HG03095 (cell line): ENCODE measurements at regions not wholly inside any gene's neighbourhood (a gene's known extent, or its start where the extent isn't known, plus 50 kb on each side); places are given as distances from the start of the nearest gene placed in this dataset.
"Not testable (repeated sequence)": the region's sequence is repeated elsewhere in the genome, so short reads cannot be mapped to it uniquely, and the experiment has no call there.

Experiments
- ATAC-seq: cut with Tn5 transposase; IDR thresholded peaks from one replicate; pipeline ENCODE4 v1.9.1; 2021; ENCODE audit warnings: moderate library complexity; ENCODE audit not compliant: unreplicated experiment

DNA sequence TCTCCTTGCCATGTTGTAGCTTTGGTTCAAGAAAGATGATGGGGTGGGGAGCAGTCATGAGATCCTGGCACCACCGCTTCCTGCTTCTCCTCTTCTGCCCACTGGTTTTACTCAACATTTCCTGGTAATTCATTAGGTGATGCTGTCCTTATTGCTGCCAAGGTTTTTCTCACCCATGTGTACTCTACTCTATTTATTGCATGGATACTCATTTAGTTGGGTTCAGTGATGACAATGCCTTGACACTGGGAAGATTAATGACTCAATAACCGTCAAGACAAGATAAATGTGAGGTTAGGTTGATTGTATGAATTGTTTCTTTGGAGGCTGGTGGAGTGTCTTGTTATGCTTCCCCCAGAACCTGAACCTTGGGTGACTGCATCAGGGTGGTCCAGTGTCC, 484.2 kb downstream of the SIPA1L2 start:
- ATAC-seq = no peak

DNA sequence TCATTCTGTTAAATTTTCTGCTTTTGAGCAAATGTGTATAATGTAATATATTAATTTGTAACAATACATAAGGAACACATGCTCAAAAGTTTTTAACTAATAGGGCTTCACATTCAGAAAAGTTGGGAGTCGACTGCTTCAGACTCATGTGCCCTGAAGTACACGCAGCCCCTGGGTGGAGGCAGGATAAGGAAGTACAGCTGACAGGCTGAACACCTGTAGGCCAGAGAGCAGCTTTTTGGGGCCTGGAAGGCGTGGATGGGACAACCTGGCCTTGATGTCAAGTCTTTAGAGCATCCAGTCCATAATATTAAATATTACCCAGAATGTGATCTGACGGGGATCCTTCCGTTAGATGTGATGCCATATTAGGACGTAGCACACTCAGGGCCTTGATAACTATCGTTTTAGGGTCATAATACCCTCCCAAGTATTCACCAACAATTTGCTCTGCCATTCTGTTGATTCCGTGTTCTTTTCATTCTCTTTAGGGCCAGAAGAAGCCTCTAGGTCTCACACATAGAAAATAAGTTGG, 485.2 kb downstream of the SIPA1L2 start:
- no peak for ATAC-seq

- no peak for ATAC-seq
Observed at GRCh38 chr1:232143315-232143886, 486.5 kb downstream of the SIPA1L2 start.

DNA sequence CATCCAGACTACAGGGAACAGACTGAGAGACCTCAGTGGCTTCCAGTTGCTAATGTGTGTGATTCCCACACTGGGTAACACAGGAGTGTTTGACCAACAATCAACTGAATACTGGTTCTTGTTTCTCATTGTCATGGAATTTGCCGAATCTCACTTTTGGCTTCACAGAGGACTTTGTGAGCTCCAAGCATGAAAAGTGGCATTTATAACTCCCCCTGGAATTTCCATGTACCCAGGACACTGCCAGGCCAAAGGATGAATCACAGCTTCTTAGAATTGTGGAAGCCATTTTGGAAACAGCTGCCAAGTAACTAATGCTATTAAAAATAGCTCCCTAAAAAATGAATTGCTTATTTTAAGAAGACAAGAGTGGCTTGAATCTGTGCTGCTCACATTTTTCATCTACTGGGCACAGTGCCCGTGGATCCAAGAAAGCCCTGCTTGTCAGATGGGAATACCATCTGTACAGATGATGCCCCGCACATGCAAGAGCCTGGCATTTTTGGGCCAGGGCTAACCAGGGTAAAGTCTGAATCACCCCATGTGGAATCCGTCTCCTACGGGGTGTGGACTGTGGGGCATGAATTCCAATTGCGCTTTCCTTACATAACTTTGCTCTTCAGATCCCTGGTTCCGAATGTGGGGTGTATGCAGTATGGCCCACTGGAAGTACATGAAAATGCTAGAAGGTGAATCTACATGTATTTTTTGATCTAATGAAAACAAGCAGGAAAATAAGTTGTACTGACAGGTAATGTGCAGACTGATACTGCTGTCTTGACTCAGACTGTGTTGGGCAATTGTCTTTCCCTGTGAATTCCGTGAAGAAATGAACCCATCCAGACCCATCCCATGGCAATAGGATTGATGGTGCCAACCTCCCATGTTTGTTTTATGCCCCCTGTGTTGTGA, 487.3 kb downstream of the SIPA1L2 start:
- ATAC-seq = no peak

GRCh38 chr1:232141167-232141448, 488.8 kb downstream of the SIPA1L2 start:
- ATAC-seq = not testable (repeated sequence)

DNA sequence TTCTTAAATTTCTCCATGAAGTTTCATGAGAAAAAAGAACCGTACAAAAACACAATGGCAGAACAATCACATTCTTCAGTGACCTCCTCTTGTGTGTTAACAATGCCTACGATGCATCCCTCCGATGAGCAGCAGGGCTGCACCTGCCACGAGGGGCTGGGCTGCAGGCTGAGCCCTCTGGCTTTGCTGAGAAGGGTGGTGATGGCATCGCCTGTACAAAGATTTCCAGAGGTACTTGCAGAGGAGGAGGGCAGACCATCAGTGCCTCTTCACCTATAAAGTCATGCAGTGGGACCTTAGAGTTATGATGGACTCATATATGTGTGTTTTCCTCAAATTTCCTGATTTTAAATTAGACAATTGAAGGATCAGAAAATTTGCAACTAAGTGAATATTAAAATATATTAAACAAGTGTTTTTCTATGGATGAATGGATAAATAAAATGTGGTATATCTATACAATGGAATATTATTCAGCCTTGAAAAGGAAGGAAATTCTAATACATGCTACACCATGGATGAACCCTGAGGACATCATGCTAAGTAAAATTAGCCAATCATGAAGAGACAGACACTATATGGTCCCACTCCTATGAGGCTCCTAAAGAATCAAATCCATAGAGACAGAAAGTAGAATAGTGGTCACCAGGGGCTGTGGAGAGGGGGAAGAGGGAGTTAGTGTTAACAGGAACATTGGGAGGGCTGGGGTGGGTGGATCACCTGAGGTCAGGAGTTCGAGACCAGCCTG, 489.3 kb downstream of the SIPA1L2 start:
- ATAC-seq = no peak

GRCh38 chr1:232139444-232139843, 490.5 kb downstream of the SIPA1L2 start:
- ATAC-seq = no peak

DNA sequence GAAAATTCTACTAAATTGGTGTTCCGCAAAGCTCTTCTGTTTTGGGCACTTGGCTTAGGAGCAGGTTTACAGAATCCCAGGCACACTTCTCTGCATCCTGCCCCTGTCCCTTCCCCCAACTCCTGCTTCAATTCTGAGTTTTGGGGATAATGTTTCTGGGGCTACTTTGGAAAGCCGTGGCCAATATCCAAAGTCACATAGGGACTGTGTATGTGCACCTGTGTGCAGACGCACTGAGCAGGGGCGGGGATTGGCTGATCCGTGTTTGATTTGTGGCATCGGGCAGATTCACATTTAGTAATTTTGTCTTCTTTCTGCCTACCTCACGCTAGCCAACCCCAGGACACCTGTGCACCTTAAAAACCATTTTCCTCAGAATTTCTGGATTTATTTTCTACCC, 491.9 kb downstream of the SIPA1L2 start:
- ATAC-seq = no peak

- no peak for ATAC-seq
Observed at GRCh38 chr1:232137066-232137465, 492.9 kb downstream of the SIPA1L2 start.

DNA sequence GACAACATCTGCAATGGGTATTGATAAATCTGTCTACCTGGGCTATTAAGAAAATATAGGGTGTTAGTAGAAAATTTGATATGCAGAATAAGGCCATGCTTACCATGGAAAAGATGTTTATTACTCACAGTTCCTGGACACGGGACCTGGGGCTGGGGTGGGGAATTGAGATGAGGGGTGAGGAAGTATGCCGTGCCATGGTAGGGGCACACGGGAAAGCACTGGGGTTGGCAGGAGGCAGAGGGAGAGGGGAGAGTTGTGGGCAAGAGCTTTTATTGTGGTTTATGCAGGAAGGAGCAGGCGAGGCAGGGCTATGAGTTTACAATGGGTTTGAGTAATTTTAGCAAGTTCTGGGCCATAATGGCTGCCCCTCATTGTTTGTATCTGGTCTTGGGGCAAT, 493.8 kb downstream of the SIPA1L2 start:
- ATAC-seq = no peak

GRCh38 chr1:232134365-232134764, 495.6 kb downstream of the SIPA1L2 start:
- no peak for ATAC-seq

- no peak for ATAC-seq
Observed at GRCh38 chr1:232132572-232132971, 497.4 kb downstream of the SIPA1L2 start.

- no peak for ATAC-seq
Observed at GRCh38 chr1:232131715-232132391, 498.1 kb downstream of the SIPA1L2 start.

- no peak for ATAC-seq
Observed at GRCh38 chr1:232130815-232131480, 499.0 kb downstream of the SIPA1L2 start.

DNA sequence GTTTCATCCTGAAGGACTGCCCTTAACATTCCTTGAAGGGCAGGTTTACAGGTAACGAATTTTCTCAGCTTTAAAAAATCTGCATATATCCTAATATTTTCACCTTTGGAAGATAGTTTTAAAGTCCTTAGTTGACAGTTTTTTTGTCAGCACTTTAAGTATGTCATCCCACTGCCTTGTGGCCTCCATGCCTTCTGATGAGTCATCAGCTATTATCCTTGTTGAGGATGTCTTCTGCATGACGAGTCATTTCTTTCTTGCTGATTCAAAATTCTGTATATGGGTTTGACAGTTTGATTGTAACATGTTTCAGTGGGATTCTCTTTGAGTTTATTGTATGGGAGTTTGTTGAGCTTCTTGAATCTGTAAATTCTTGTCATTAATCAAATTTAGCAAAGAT, 500.6 kb downstream of the DISC1 start:
- ATAC-seq = no peak

DNA sequence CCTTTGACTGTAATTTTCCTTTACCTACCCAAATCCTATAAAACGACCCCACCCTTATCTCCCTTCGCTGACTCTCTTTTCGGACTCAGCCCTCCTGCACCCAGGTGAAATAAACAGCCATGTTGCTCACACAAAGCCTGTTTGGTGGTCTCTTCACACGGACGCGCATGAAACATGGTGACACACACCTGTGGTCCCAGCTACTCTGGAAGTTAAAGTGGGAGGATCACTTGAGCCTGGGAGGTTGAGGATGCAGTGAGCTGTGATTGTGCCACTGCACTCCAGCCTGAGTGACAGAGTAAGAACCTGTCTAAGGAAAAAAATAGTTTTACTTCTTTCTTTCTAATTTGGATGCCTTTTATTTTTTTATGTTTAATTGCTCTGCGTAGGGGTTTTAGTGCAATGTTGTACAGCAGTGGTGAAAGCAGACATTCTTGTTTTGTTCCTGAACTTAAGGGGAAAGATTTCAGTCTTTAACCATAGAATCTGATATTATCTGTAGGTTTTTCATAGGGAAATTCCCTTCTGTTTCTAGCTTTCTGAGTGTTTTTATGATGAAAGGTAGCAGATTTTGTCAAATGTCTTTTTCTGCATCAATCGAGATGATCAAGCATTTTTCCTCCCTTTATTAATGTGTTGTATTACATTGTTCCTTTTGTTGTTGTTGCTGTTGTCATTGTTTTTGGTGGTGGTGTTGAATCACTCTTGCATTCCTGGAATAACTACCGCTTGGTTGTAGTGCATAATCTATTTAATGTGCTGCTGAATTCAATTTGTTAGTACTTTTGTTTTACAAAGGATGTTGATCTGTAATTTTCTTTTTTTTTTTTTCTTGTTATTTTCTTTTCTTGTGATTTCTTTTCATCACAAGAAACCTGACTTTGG, 497.4 kb downstream of the DISC1 start:
- ATAC-seq = no peak

DNA sequence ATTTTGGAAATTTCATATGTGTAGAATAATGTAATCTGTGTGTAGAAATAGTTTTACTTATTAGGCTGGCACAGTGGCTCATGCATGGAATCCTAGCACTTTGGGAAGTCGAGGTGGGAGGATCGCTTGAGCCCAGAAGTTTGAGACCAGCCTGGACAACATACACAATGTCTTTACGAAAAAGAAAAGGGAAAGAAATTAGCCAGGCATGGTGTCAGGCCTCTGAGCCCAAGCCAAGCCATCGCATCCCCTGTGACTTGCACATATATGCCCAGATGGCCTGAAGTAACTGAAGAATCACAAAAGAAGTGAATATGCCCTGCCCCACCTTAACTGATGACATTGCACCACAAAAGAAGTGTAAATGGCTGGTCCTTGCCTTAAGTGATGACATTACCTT, 491.3 kb downstream of the DISC1 start:
- ATAC-seq = not testable (repeated sequence)

DNA sequence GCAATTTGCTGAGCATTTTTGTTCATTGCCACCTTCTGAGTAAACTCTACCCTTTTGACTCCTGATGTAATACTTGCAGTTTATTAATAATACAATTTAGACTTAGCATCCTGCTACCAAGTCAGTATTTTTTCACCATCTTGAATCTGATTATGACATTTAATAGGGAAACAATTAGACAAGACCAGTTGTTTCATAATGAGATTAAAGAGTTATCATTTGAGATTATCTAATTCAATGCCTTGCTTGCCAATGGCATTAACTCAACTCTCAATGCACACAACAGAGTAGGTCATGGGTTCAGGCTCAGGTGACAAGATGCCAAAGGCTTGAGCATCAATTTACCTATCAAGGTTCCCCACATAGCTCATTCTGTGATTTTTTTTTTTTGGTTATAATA, 488.4 kb downstream of the DISC1 start:
- no peak for ATAC-seq

DNA sequence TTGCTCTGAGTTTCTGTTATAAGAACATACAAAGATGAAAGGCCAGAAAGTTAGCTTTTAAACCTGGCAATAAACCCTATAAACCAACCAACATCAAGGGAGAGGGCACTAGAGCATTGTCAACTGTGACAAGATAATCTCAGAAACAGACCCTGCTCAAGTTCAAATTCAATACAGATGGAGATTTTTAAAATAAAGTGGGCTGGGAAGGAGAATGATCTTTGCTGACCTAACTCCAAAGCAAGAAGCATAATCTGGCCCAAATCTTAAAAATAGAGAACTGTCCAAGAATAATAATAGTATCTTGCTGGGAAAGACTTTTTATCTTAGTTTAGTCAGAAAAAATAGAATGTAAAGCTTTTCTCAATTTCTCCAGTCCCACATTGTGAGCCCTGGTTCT, 485.5 kb downstream of the DISC1 start:
- ATAC-seq = no peak

DNA sequence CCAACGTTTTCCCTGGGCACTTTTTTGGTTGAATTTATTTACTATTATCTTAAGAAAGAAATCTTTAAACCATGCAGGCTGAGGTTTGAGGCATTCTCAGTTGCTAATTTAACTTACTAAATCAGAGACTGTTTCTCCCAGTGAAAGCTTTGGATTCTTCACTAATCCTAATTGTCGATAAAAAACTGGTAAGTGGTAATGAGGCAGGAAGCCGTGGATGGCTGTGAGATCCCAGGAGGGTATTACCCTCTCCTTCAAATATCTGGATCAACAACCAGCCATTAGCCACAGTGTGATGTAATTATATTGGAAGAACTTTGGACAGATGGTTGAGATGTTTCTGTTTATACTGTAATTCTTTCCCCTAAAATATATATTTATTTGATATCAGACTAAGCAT, 485.0 kb downstream of the DISC1 start:
- no peak for ATAC-seq
